GM12878 (cell line): ENCODE measurements at regions not wholly inside any gene's neighbourhood (a gene's known extent, or its start where the extent isn't known, plus 50 kb on each side); places are given as distances from the start of the nearest gene placed in this dataset.

Source experiments
- ATAC-seq: fragments of 200-7000 bp; cut with Tn5 transposase; 3 replicates; pipeline ENCODE4 v1.9.1; 2020; ENCODE audit warnings: mild to moderate bottlenecking, moderate library complexity
- BruUV-seq: library from RNA; stranded (reverse); fragments of 400-500 nt; replicated peaks from 2 replicates; lab custom pipeline; 2021; lab: Mats Ljungman, UMichigan
- CTCF ChIA-PET: fragments of 300-600 bp; sonication (Branson Sonifier 250); formaldehyde crosslinking; extraction: SDS; loops from one replicate; lab custom pipeline; 2021; ENCODE audit warnings: inconsistent platforms; lab: Yijun Ruan, JAX
- POLR2A ChIA-PET: fragments of 350-600 bp; formaldehyde crosslinking; extraction: SDS; loops from one replicate; lab custom pipeline; 2021; ENCODE audit warnings: inconsistent platforms; lab: Charles Lee
- RAD21 ChIA-PET: fragments of 300-600 bp; sonication (Branson Sonifier 250); formaldehyde crosslinking; loops from one replicate; lab custom pipeline; 2023; ENCODE audit warnings: antibody characterized with exemption; ENCODE audit not compliant: unreplicated experiment; lab: Charles Lee
- SMC1A ChIA-PET: fragments of 300-600 bp; sonication (Branson Sonifier 250); formaldehyde crosslinking; loops from one replicate; lab custom pipeline; 2023; ENCODE audit not compliant: unreplicated experiment, uncharacterized antibody; lab: Charles Lee
- DNase-seq: peaks from one replicate; pipeline ENCODE4 v3.0.0-alpha.2; 2011; ENCODE audit warnings: low read depth, low spot score
- FAIRE-seq: peaks from 3 replicates; lab custom pipeline; 2011; peaks lifted over from hg19 to GRCh38; lab: Jason Lieb, UNC
- H2AFZ ChIP-seq: 2 replicates; pipeline ENCODE4 v1.6.0; 2011; ENCODE audit warnings: low read depth, low read length, control low read depth; ENCODE audit not compliant: control insufficient read depth
- H3K27ac ChIP-seq: 2 replicates; pipeline ENCODE4 v1.5.1; 2011; ENCODE audit warnings: control low read depth; ENCODE audit not compliant: control insufficient read depth, insufficient read depth
- H3K27me3 ChIP-seq, 2 experiments: replicated peaks in 1 of 2; 2 replicates each; pipeline versions ENCODE4 v1.6.0 to v1.6.1; 2011; ENCODE audit warnings: low read length in 1 of 2; ENCODE audit not compliant: control insufficient read depth in 2 of 2, insufficient read depth in 2 of 2
- H3K36me3 ChIP-seq, 2 experiments: 2 replicates each; pipeline ENCODE4 v1.5.1; 2011; ENCODE audit warnings: low read length in 1 of 2; ENCODE audit not compliant: control insufficient read depth in 2 of 2, insufficient read depth in 2 of 2
- H3K4me1 ChIP-seq: 2 replicates; pipeline ENCODE4 v1.6.1; 2011; ENCODE audit warnings: mild to moderate bottlenecking, low read length, moderate library complexity, mixed read lengths; ENCODE audit not compliant: control insufficient read depth, insufficient read depth
- H3K4me2 ChIP-seq: 2 replicates; pipeline ENCODE4 v1.6.0; 2011; ENCODE audit warnings: control low read depth; ENCODE audit not compliant: control insufficient read depth, insufficient read depth
- H3K4me3 ChIP-seq: fragments of 200-600 bp; sonication (generic); 2 replicates; pipeline ENCODE4 v1.5.1; 2016
- H3K79me2 ChIP-seq: 2 replicates; pipeline ENCODE4 v1.6.0; 2011; ENCODE audit warnings: low read length; ENCODE audit not compliant: control insufficient read depth, insufficient read depth
- H3K9ac ChIP-seq: 2 replicates; pipeline ENCODE4 v1.8.0; 2011; ENCODE audit warnings: low read length, control low read depth, mixed read lengths; ENCODE audit not compliant: control insufficient read depth, insufficient read depth
- H3K9me3 ChIP-seq: replicated peaks from 3 replicates; pipeline ENCODE4 v1.5.1; 2011; ENCODE audit warnings: mild to moderate bottlenecking, low read length; ENCODE audit not compliant: control insufficient read depth, insufficient read depth
- H4K20me1 ChIP-seq: 2 replicates; pipeline ENCODE4 v1.6.0; 2011; ENCODE audit not compliant: control insufficient read depth, insufficient read depth
- FOS ChIP-seq: IDR thresholded peaks from 3 replicates; pipeline ENCODE4 v1.6.1; 2011; ENCODE audit warnings: borderline replicate concordance; ENCODE audit not compliant: insufficient read length; ENCODE audit errors: extremely low read depth
- NR2C1 ChIP-seq: fragments of 450-650 bp; IDR thresholded peaks from 2 replicates; pipeline ENCODE4 v1.6.1; 2017; ENCODE audit warnings: antibody characterized with exemption, mild to moderate bottlenecking, moderate library complexity
- WGBS: methylation state at CpG from one replicate; pipeline ENCODE4 v1.1.6; 2016; ENCODE audit warnings: low lambda C conversion rate; ENCODE audit not compliant: insufficient replicate concordance, insufficient coverage; ENCODE audit errors: missing lambda C conversion rate; 5-methylcytosine and 5-hydroxymethylcytosine counted together
- in situ Hi-C: fragments of 300-500 bp; cut with MboI; formaldehyde crosslinking; loops from 9 replicates; pipeline ENCODE4 v1.14.3; 2018; ENCODE audit warnings: mixed read lengths
- intact Hi-C: fragments of 100-400 bp; cut with micrococcal nuclease; formaldehyde crosslinking; loops from one replicate; pipeline ENCODE4 v1.14.2; 2022; ENCODE audit not compliant: unreplicated experiment
- TF ChIP-seq, protein P1 (sequence below): fragments of 450-650 bp; IDR thresholded peaks from 2 replicates; pipeline ENCODE4 v1.6.1; 2017; ENCODE audit warnings: mild to moderate bottlenecking
- TF ChIP-seq, protein P2 (sequence below): fragments of 450-650 bp; IDR thresholded peaks from 2 replicates; pipeline ENCODE4 v1.6.1; 2017; ENCODE audit warnings: mild to moderate bottlenecking, moderate library complexity

DNA sequence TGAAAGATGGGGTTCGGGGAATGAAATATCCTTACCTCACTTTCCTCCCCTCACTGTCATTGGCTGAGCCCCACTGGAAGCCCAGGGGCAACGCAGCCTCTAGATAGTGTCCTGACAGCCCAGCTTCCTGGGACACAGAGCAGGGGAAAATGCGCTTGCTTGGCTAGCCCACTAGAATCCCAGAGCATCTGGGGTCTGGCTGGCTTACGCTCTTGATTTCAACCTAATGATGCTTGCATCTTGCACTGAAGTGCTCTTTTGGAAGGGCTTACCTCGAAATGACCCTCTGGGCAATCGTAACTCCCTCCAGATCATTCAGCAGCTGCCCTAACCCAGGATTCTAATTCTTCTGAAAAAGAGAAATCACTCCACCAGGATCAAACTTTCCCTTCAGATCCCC is 147.6 kb downstream of the SOX9 start (continued):
- TF ChIP-seq, protein P1, sequence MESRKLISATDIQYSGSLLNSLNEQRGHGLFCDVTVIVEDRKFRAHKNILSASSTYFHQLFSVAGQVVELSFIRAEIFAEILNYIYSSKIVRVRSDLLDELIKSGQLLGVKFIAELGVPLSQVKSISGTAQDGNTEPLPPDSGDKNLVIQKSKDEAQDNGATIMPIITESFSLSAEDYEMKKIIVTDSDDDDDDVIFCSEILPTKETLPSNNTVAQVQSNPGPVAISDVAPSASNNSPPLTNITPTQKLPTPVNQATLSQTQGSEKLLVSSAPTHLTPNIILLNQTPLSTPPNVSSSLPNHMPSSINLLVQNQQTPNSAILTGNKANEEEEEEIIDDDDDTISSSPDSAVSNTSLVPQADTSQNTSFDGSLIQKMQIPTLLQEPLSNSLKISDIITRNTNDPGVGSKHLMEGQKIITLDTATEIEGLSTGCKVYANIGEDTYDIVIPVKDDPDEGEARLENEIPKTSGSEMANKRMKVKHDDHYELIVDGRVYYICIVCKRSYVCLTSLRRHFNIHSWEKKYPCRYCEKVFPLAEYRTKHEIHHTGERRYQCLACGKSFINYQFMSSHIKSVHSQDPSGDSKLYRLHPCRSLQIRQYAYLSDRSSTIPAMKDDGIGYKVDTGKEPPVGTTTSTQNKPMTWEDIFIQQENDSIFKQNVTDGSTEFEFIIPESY = no peak

DNA sequence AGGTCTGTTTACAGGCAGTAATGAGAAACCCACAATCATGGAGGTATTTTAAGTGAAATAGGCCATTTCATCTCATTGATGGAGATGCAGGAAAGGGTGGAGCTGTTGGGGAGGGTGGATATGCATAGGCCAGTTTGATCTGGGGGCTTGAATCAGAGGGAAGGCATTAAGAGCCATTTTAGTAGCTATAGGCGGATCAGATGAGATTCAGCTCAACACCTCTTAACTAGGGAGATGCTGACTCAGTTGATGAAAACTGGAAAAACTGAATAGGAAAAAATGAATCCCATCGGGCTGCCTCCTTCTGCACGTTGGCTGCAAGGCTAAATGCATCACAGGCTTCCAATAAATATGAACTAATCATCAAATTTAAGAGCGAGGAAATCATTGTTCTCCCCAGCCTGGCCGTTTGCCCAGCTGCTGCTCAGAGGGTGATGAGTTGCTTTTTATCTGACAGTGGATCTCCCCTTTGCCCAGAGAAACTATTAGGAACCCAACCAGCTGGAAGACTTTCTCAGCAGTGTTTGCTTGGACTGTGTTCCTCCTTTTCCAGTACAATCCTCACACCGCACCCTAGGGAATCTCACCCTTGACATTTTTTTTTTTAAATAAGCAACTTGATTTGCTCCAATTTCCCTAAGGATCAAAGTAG is 149.6 kb downstream of the SOX9 start:
- CTCF ChIA-PET = interaction anchor here (1.2 kb wide), 1 partner anchor 130 kb away, joined by 3 read pairs; no protein-coding TSS in a partner anchor
- no peak for FAIRE-seq

More for the DNA sequence above, 149.6 kb downstream of the SOX9 start:
- DNase-seq (no peak), ATAC-seq (no peak)
- Histone ChIP-seq H3K27ac (no peak overlapping the region), H3K79me2 (no peaks in the 10 kb centered on the region), H3K4me3 (no peak overlapping the region), H3K4me1 (no peaks in the 10 kb centered on the region; the same call in 1 of the 2 replicates), H3K9me3 (no peaks in the 10 kb centered on the region; the same call in 2 of the 3 replicates), H3K4me2 (no peak overlapping the region), H3K36me3 (no peaks in the 10 kb centered on the region), H3K9ac (no peak overlapping the region), H3K27me3 (no peaks in the 10 kb centered on the region; a peak in 1 of 4 replicates), H4K20me1 (no peaks in the 10 kb centered on the region), H2AFZ (no peak overlapping the region)
- no peak for TF ChIP-seq NR2C1
- TF ChIP-seq FOS = no peak
- TF ChIP-seq, protein P2, sequence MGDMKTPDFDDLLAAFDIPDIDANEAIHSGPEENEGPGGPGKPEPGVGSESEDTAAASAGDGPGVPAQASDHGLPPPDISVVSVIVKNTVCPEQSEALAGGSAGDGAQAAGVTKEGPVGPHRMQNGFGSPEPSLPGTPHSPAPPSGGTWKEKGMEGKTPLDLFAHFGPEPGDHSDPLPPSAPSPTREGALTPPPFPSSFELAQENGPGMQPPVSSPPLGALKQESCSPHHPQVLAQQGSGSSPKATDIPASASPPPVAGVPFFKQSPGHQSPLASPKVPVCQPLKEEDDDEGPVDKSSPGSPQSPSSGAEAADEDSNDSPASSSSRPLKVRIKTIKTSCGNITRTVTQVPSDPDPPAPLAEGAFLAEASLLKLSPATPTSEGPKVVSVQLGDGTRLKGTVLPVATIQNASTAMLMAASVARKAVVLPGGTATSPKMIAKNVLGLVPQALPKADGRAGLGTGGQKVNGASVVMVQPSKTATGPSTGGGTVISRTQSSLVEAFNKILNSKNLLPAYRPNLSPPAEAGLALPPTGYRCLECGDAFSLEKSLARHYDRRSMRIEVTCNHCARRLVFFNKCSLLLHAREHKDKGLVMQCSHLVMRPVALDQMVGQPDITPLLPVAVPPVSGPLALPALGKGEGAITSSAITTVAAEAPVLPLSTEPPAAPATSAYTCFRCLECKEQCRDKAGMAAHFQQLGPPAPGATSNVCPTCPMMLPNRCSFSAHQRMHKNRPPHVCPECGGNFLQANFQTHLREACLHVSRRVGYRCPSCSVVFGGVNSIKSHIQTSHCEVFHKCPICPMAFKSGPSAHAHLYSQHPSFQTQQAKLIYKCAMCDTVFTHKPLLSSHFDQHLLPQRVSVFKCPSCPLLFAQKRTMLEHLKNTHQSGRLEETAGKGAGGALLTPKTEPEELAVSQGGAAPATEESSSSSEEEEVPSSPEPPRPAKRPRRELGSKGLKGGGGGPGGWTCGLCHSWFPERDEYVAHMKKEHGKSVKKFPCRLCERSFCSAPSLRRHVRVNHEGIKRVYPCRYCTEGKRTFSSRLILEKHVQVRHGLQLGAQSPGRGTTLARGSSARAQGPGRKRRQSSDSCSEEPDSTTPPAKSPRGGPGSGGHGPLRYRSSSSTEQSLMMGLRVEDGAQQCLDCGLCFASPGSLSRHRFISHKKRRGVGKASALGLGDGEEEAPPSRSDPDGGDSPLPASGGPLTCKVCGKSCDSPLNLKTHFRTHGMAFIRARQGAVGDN = no peak
- intact Hi-C loops (no loop called here), in situ Hi-C loops (no loop called here)
- 35% methylated on average over 6 of the region's 6 CpGs for WGBS
- SMC1A ChIA-PET = interaction anchor here (0.9 kb wide), 1 partner anchor 23 kb away, joined by 4 read pairs; no protein-coding TSS in a partner anchor
- BruUV-seq = no TSS peak
- RAD21 ChIA-PET = no interaction called here
- POLR2A ChIA-PET = interaction anchor here (0.6 kb wide), 1 partner anchor 267 kb away, joined by 4 read pairs; no protein-coding TSS in a partner anchor
